PC-3 (cell line): ENCODE measurements at regions not wholly inside any gene's neighbourhood (a gene's known extent, or its start where the extent isn't known, plus 50 kb on each side); places are given as distances from the start of the nearest gene placed in this dataset.

Experiments used
- ATAC-seq: fragments of 200-7000 bp; cut with Tn5 transposase; 2 replicates; pipeline ENCODE4 v1.9.1; 2020; ENCODE audit warnings: mild to moderate bottlenecking, moderate library complexity
- BruUV-seq: library from RNA; stranded (reverse); fragments of 400-500 nt; replicated peaks from 2 replicates; lab custom pipeline; 2021; lab: Mats Ljungman, UMichigan
- CTCF ChIA-PET: fragments of 300-600 bp; sonication (Branson Sonifier 250); formaldehyde crosslinking; loops from one replicate; lab custom pipeline; 2022; ENCODE audit warnings: antibody characterized with exemption; lab: Charles Lee
- POLR2A ChIA-PET: fragments of 300-600 bp; sonication (Branson Sonifier 250); formaldehyde crosslinking; loops from one replicate; lab custom pipeline; 2022; ENCODE audit warnings: antibody characterized with exemption; ENCODE audit not compliant: unreplicated experiment; lab: Charles Lee
- DNase-seq: peaks from one replicate; pipeline ENCODE4 v3.0.0-alpha.2; 2015
- H2AFZ ChIP-seq: fragments of 300-600 bp; sonication (generic); 2 replicates; pipeline ENCODE4 v1.6.0; 2016; ENCODE audit warnings: antibody characterized with exemption, low read length
- H3F3A ChIP-seq: fragments of 300-600 bp; sonication (generic); one replicate; pipeline ENCODE4 v1.6.0; 2017; ENCODE audit warnings: antibody characterized with exemption, low read length, control low read depth, mild to moderate bottlenecking; ENCODE audit not compliant: unreplicated experiment
- H3K27ac ChIP-seq: fragments of 300-600 bp; sonication (generic); 2 replicates; pipeline ENCODE4 v1.5.1; 2016; ENCODE audit warnings: mild to moderate bottlenecking, low read length
- H3K27me3 ChIP-seq: fragments of 300-600 bp; sonication (generic); 2 replicates; pipeline ENCODE4 v1.6.1; 2016; ENCODE audit warnings: low read length, mixed read lengths
- H3K36me3 ChIP-seq: fragments of 300-600 bp; sonication (generic); 2 replicates; pipeline ENCODE4 v1.6.1; 2016; ENCODE audit warnings: low read depth, mixed run types, low read length, mixed read lengths
- H3K4me1 ChIP-seq: fragments of 300-600 bp; sonication (generic); 2 replicates; pipeline ENCODE4 v1.5.1; 2016; ENCODE audit warnings: low read length; ENCODE audit not compliant: insufficient read depth
- H3K4me2 ChIP-seq: fragments of 300-600 bp; sonication (generic); 2 replicates; pipeline ENCODE4 v1.6.0; 2016; ENCODE audit warnings: low read length
- H3K4me3 ChIP-seq: fragments of 300-600 bp; sonication (generic); 2 replicates; pipeline ENCODE4 v1.5.1; 2016; ENCODE audit warnings: mild to moderate bottlenecking, low read length, mixed read lengths
- H3K79me2 ChIP-seq: fragments of 300-600 bp; sonication (generic); 2 replicates; pipeline ENCODE4 v1.6.1; 2017; ENCODE audit warnings: low read length, mixed read lengths
- H3K9ac ChIP-seq: fragments of 300-600 bp; sonication (generic); 2 replicates; pipeline ENCODE4 v1.6.0; 2016; ENCODE audit warnings: mild to moderate bottlenecking, low read length
- H3K9me2 ChIP-seq: fragments of 300-600 bp; sonication (generic); replicated peaks from 2 replicates; pipeline ENCODE4 v1.6.1; 2016; ENCODE audit warnings: mixed run types, low read length, mixed read lengths
- H3K9me3 ChIP-seq: fragments of 300-600 bp; sonication (generic); 2 replicates; pipeline ENCODE4 v1.6.1; 2016; ENCODE audit warnings: low read length, mixed read lengths
- H4K20me1 ChIP-seq: fragments of 300-600 bp; sonication (generic); 2 replicates; pipeline ENCODE4 v1.6.1; 2016; ENCODE audit warnings: low read length, mixed read lengths
- CTCF ChIP-seq: fragments of 300-600 bp; sonication (generic); conservative IDR thresholded peaks from 2 replicates; pipeline ENCODE4 v1.5.1; 2017; ENCODE audit warnings: antibody characterized with exemption, low read depth, mild to moderate bottlenecking, low read length
- EZH2 ChIP-seq: fragments of 300-600 bp; sonication (generic); IDR thresholded peaks from one replicate; pipeline ENCODE4 v1.6.1; 2017; ENCODE audit warnings: antibody characterized with exemption, mild to moderate bottlenecking, low read length; ENCODE audit not compliant: unreplicated experiment
- EZH2phosphoT487 ChIP-seq: fragments of 300-600 bp; sonication (generic); IDR thresholded peaks from 2 replicates; pipeline ENCODE4 v1.6.1; 2018; ENCODE audit warnings: mild to moderate bottlenecking, antibody characterized with exemption, low read length, borderline replicate concordance
- intact Hi-C: fragments of 100-400 bp; cut with micrococcal nuclease; formaldehyde crosslinking; loops from 2 replicates; pipeline ENCODE4 v1.9.0; 2023

GRCh38 chr15:61712129-61712759, 348.0 kb downstream of the VPS13C start:
- no peak for DNase-seq
- Histone ChIP-seq H4K20me1 (no peaks in the 10 kb centered on the region), H3K79me2 (no peaks in the 10 kb centered on the region), H3K9ac (no peak overlapping the region), H3K4me1 (no peaks in the 10 kb centered on the region), H3K9me2 (no peaks in the 10 kb centered on the region), H2AFZ (no peak overlapping the region), H3K4me2 (no peak overlapping the region), H3K4me3 (no peak overlapping the region), H3K27ac (no peak overlapping the region), H3K36me3 (no peaks in the 10 kb centered on the region), H3K27me3 (no peaks in the 10 kb centered on the region), H3K9me3 (no peaks in the 10 kb centered on the region), H3F3A (no peaks in the 10 kb centered on the region)
- no TSS peak for BruUV-seq
- no peak for TF ChIP-seq EZH2
- no peak for TF ChIP-seq EZH2phosphoT487
- no peak for TF ChIP-seq CTCF
- CTCF ChIA-PET: no interaction called here
- POLR2A ChIA-PET: no interaction called here
- intact Hi-C loops: no loop called here
- ATAC-seq: no peak

GRCh38 chr15:61702224-61703020, 357.8 kb downstream of the VPS13C start:
- Histone ChIP-seq H2AFZ (no peak overlapping the region), H3K9me3 (no peaks in the 10 kb centered on the region), H4K20me1 (no peaks in the 10 kb centered on the region), H3K36me3 (no peaks in the 10 kb centered on the region), H3K79me2 (no peaks in the 10 kb centered on the region), H3K4me3 (no peak overlapping the region), H3K4me1 (no peaks in the 10 kb centered on the region), H3K27me3 (peaks cover 33% of the 10 kb centered on the region), H3K9me2 (no peaks in the 10 kb centered on the region), H3K4me2 (no peak overlapping the region), H3F3A (no peaks in the 10 kb centered on the region), H3K9ac (no peak overlapping the region), H3K27ac (no peak overlapping the region)
- TF ChIP-seq EZH2: no peak
- TF ChIP-seq CTCF: peak; percentile 25; the same call in 1 of the 2 replicates
- no peak for TF ChIP-seq EZH2phosphoT487
- ChIA-PET CTCF (no interaction called here), POLR2A (no interaction called here)
- ATAC-seq: no peak
- peak; percentile 15 for DNase-seq
- no TSS peak for BruUV-seq
- intact Hi-C loops: no loop called here

GRCh38 chr15:61701455-61701854, 358.8 kb downstream of the VPS13C start:
- ATAC-seq: no peak
- Histone ChIP-seq H3F3A (no peaks in the 10 kb centered on the region), H4K20me1 (no peaks in the 10 kb centered on the region), H3K4me1 (no peaks in the 10 kb centered on the region), H3K27me3 (peaks cover 38% of the 10 kb centered on the region), H3K4me2 (no peak overlapping the region), H3K9me2 (no peaks in the 10 kb centered on the region), H3K9me3 (no peaks in the 10 kb centered on the region), H3K36me3 (no peaks in the 10 kb centered on the region), H3K9ac (no peak overlapping the region), H2AFZ (no peak overlapping the region), H3K4me3 (no peak overlapping the region), H3K79me2 (no peaks in the 10 kb centered on the region), H3K27ac (no peak overlapping the region)
- intact Hi-C loops: no loop called here
- DNase-seq: no peak
- POLR2A ChIA-PET: no interaction called here
- CTCF ChIA-PET: no interaction called here
- BruUV-seq: no TSS peak
- TF ChIP-seq EZH2: no peak
- no peak for TF ChIP-seq CTCF
- TF ChIP-seq EZH2phosphoT487: no peak
